Neutrophil (primary cell): ENCODE measurements at regions not wholly inside any gene's neighbourhood (a gene's known extent, or its start where the extent isn't known, plus 50 kb on each side); places are given as distances from the start of the nearest gene placed in this dataset.
"Not testable (repeated sequence)": the region's sequence is repeated elsewhere in the genome, so short reads cannot be mapped to it uniquely, and the experiment has no call there.

Source experiments
- H3K27ac ChIP-seq: fragments of 200-600 bp; sonication (generic); 2 replicates; pipeline ENCODE4 v1.5.1; 2016; ENCODE audit warnings: mild to moderate bottlenecking, moderate library complexity
- H3K27me3 ChIP-seq: fragments of 200-600 bp; sonication (generic); 2 replicates; pipeline ENCODE4 v1.6.0; 2016; ENCODE audit warnings: mild to moderate bottlenecking
- H3K36me3 ChIP-seq: fragments of 200-600 bp; sonication (generic); 2 replicates; pipeline ENCODE4 v1.5.1; 2017
- H3K4me1 ChIP-seq, 2 experiments: fragments of 200-600 bp in 1 of 2; sonication (generic) in 1 of 2; 1 replicate in 1 of 2; 2 replicates in 1 of 2; pipeline versions ENCODE4 v1.5.1 to v1.6.1; 2013 to 2016; ENCODE audit warnings: low read depth in 1 of 2, low read length in 1 of 2, mild to moderate bottlenecking in 1 of 2, moderate library complexity in 1 of 2; ENCODE audit not compliant: control insufficient read depth in 1 of 2, insufficient read depth in 1 of 2
- H3K4me3 ChIP-seq, 2 experiments: fragments of 200-600 bp in 1 of 2; sonication (generic) in 1 of 2; 1 replicate in 1 of 2; 2 replicates in 1 of 2; pipeline ENCODE4 v1.5.1; 2013 to 2016; ENCODE audit warnings: low read depth in 1 of 2, low read length in 1 of 2, mild to moderate bottlenecking in 1 of 2, moderate library complexity in 1 of 2
- H3K9me3 ChIP-seq: fragments of 200-600 bp; sonication (generic); 2 replicates; pipeline ENCODE4 v1.5.1; 2016

DNA sequence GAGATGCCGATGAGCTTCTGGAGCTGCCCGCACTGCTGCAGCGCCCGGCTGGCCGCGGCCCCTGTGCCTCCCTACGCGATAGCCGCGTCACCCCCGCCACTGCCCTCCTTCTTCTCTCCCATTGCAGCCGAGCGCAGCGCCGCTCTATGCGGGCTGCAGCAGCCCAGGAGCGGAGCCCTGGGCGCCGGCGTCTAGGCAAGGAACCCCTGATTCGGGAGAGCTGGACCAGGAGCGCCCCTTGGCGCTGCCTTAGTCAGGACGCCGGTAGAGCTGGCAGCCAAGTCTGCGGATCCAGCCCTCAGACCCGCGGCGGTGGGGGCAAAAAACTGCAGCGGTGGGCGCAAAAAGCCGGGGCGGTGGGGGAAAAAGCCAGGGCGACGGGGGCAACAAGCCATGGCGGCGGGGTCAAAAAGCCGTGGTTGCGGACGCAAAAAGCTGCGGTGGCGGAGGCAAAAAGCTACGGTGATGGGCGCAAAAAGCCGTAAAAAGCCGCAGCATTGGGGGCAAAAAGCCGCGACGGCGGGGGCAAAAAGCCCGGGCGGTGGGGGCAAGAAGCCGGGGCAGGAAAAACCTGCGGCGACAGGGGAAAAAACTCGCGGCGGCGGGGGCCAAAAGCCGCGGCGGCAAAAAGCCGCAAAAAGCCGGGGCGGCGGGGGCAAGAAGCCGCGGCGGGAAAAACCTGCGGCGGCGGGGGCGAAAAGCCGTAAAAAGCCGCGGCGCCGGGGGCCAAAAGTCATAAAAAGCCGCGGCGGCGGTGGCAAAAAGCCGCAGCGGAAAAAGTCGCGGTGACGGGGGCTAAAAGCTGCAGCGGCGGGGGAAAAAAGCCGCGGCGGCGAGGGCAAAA, 1668.6 kb downstream of the RPIA start:
- H3K9me3 ChIP-seq, H3K27ac ChIP-seq, H3K36me3 ChIP-seq, H3K4me1 ChIP-seq, H3K4me3 ChIP-seq: not testable (repeated sequence)
- H3K27me3 ChIP-seq: peaks cover 14% of the 10 kb centered on the region

DNA sequence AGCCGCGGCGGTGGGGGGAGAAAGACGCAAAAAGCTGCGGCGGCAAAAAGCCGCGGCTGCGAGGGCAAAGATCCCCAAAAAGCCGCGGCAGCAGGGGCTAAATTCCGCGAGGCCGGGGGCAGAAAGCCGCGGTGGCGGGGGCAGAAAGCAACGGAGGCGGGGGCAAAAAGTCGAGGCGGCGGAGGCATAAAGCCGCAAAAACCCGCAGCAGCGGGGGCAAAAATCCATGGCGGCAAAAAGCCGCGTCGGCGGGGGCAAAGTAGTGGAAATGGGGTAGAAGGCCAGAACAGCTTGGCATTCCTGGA, 1669.2 kb downstream of the RPIA start:
- H3K9me3 ChIP-seq, H3K27ac ChIP-seq, H3K4me3 ChIP-seq, H3K36me3 ChIP-seq, H3K4me1 ChIP-seq: not testable (repeated sequence)
- peaks cover 14% of the 10 kb centered on the region for H3K27me3 ChIP-seq
